NCI-H1105 (cell line): ENCODE measurements at regions not wholly inside any gene's neighbourhood (a gene's known extent, or its start where the extent isn't known, plus 50 kb on each side); places are given as distances from the start of the nearest gene placed in this dataset.
"Not testable (repeated sequence)": the region's sequence is repeated elsewhere in the genome, so short reads cannot be mapped to it uniquely, and the experiment has no call there.

Source experiments
- DNase-seq: peaks from one replicate; lab custom pipeline; 2025; lab: John Stamatoyannopoulos, UW

DNA sequence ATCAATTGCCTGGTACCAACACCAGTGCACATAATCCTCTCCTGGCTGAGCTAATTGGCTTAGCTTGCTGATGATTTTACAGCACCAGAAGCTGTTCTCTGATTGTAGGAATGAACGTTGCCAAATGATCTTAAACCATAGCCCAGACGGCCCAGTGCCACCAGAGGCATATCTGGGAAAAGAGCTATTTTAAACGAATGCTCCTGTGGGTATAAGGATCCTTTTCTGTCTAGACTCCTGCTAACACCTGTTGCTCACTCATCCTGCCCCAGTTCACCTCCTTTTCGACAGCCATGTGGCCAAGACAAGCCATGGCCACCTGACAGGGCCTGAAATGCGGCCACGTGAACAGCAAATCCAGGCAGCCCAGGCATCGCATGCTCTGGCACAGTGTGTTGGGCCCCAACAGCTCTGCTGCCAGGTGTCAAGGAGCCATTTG lies 289.9 kb upstream of the SLC30A5 start:
- no peak for DNase-seq

- no peak for DNase-seq
These were observed 289.5 kb upstream of the SLC30A5 start for GRCh38 chr5:68804343-68804742.

DNA sequence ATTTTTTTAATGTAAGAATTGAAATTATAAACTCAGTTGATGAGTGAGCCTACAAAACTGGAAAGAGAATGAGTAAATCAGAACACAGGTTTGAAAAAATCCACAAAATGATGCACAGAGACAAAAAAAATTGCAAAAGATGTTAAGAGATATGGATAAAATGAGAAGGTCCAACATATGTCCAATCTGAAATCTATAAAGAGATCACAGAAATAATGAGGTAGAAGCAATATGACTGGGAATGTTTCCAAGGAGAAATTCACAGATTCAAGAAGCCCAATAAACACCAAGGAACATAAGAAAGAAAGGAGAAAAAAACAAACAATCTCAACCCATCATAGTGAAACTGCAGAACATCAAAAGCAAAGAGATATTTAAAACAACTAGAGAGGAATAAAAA lies 288.4 kb upstream of the SLC30A5 start:
- no peak for DNase-seq

DNA sequence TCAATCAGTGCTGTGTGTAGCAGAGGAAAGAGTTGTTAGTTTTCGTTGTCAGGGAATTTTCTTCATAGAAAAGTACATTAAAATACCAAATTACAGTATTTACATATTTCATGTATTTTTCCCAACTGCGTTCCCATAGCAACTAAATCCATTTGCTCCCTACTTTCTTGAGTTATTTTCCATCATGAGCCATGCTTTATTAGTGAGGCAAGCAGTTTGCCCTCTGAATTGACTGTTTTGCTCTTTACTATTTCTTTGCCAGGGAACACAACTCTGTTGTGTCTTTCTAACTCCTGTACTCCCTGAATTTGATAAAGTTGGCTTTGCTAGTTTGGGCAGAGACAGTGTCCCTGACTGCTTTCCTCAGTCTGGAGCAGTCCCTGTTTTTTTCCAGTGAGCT lies 276.2 kb upstream of the SLC30A5 start:
- DNase-seq, result no peak

- DNase-seq, result no peak
These were observed 275.6 kb upstream of the SLC30A5 start for GRCh38 chr5:68818057-68818695.

DNA sequence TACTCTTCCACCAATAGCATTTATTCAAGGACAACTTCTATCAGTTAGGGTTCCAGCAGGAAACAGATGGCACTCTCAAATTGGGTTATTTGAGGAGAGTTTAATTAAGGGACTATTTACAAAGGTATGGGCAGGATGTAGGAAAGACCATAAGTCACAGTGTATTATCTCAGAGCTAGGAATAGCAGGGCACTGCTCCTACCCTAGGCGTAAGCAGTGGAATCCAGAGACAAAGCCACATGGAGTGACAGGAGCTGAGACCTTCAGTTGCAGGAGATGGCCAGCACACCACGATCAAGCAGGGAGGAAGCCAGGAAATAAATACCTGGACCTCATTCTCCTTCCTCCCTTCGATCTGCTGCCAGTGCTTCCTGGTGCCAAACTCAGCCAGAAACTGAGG lies 274.9 kb upstream of the SLC30A5 start:
- DNase-seq, result no peak

DNA sequence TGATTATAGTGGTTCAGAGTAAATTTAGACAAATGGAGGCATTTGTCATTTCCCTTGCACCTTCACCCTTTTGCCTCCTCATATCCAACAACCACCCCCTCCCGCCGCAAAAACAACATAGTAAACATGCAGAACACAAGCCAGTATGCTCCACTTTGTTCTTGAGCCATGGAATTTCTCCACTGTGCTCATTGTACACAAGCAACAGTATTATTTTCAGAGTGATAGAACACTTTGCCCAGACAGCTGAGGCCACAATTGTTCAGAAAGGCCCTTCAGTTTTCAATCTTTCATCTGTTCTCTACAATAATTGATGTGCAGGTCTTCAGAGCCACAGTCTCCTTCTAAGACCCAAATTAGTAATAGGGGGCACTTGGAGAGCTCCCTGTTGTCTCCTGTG lies 272.8 kb upstream of the SLC30A5 start:
- DNase-seq, result no peak

GRCh38 chr5:68822796-68823195 lies 271.0 kb upstream of the SLC30A5 start:
- no peak for DNase-seq

GRCh38 chr5:68823301-68823700 lies 270.5 kb upstream of the SLC30A5 start:
- DNase-seq, result no peak

- DNase-seq, result no peak
These were observed 263.4 kb upstream of the SLC30A5 start for GRCh38 chr5:68830377-68830898.

DNA sequence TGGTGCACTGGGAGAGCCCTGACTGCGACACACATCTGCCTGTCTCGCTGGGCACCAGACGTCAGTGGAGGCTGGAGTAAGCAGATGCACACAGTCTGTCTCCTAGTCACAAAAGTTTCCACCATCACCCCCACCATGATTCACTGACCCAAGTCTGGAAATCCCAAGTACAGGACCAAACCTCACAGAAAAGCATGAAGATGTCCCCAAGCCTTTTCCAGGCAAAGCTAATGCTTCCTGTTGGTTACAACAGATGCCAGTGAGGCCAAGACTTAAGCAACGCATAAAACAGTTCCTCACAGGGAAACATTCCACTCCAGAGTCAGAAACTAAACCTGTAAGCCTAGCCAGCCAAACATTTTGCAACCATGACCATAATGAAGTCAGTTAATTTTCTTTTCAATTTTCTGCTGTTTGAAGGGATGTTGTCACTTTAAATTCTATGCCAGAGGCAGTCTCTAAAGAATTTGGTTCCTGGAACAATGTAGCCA lies 259.3 kb upstream of the SLC30A5 start:
- no peak for DNase-seq

- no peak for DNase-seq
These were observed 255.6 kb upstream of the SLC30A5 start for GRCh38 chr5:68838157-68838718.

- no peak for DNase-seq
These were observed 254.7 kb upstream of the SLC30A5 start for GRCh38 chr5:68839019-68839552.

- DNase-seq, result no peak
These were observed 250.0 kb upstream of the SLC30A5 start for GRCh38 chr5:68843624-68844364.

- DNase-seq, result no peak
These were observed 248.7 kb upstream of the SLC30A5 start for GRCh38 chr5:68845131-68845530.

DNA sequence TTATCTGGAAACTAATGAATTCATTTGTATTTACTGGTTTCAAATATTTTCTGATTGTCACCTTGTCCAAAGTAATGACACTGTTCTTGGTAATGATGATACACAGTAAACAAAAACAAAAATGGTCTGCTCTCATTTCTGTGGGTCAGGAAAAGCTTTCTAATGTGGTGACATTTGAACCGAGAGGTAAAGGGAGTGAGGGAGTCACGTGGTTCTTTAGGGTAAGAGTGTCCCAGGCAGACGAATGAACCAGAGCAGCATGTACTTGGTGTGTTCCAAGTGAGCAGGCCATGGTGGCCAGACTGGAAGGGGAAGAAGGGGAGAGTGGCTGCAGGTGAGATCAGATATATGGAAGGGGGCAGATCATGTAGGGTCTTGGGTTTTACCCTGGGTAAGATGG lies 247.0 kb upstream of the SLC30A5 start:
- DNase-seq, result no peak

- no peak for DNase-seq
These were observed 245.7 kb upstream of the SLC30A5 start for GRCh38 chr5:68848091-68848490.

DNA sequence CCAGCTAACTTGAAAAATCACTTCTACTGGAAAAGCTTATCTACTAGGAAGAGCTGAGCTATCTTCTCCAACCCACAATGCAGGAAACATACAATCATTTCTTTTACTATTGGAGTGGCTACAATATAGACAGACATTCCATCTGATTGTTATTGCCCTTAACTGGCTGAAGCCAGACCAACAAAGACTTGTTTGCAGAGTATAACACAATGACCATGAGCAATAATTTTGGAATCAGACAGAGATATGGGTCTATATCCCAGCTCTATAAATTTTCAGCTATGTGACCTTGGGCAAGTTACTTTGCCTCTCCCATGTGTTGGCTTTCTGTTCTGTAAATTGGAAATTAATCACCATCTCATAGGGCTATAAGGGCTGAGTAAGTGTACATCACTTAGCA lies 244.7 kb upstream of the SLC30A5 start:
- no peak for DNase-seq

- no peak for DNase-seq
These were observed 243.9 kb upstream of the SLC30A5 start for GRCh38 chr5:68849906-68850305.

DNA sequence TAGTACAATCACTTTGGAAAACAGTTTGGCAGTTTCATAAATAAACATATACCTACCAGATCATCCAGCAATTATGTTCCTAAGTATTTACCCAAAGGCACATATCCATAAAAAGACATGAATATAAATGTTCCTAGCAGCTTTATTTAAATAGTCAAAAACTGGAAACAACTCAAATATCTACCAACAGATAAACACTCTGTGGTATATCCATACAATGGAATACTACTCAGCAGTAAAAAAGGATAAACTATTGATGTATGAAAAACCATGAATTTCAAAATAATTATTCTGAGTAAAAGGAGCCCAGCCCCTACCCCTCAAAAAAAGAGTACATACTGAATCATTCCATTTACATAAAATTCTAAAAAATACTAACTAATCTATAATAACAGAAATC lies 232.7 kb upstream of the SLC30A5 start:
- no peak for DNase-seq

- DNase-seq, result no peak
These were observed 231.3 kb upstream of the SLC30A5 start for GRCh38 chr5:68862560-68862959.

DNA sequence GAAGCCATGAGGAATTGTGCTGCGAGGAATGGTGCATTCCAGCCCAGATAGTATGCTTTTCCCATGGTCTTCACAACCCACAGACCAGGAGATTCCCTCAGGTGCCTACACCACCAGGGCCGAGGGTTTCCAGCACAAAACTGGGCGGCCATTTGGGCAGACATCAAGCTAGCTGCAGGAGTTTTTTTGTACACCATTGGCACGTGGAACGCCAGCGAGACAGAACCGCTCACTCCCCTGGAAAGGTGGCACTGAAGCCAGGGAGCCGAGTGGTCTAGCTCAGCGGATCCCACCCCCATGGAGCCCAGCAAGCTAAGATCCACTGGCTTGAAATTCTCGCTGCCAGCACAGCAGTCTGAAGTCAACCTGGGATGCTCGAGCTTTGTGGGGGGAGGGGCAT lies 228.6 kb upstream of the SLC30A5 start:
- not testable (repeated sequence) for DNase-seq
